A673 (cell line): ENCODE measurements at regions not wholly inside any gene's neighbourhood (a gene's known extent, or its start where the extent isn't known, plus 50 kb on each side); places are given as distances from the start of the nearest gene placed in this dataset.

Experiments
- CTCF ChIP-seq: fragments of 300-800, 200-600 bp; sonication (generic); conservative IDR thresholded peaks from 2 replicates; pipeline ENCODE4 v1.5.1; 2017; ENCODE audit warnings: low read depth, mild to moderate bottlenecking, antibody characterized with exemption, low read length, moderate library complexity, mixed read lengths
- EZH2 ChIP-seq: fragments of 200-600 bp; sonication (generic); IDR thresholded peaks from 2 replicates; pipeline ENCODE4 v1.6.1; 2017; ENCODE audit warnings: borderline replicate concordance, low read depth, mild to moderate bottlenecking, mixed read lengths, antibody characterized with exemption, low read length; ENCODE audit not compliant: poor library complexity, severe bottlenecking

GRCh38 chr13:102945324-102945815, 99.5 kb downstream of the ERCC5 start:
- no peak for TF ChIP-seq CTCF
- no peak for TF ChIP-seq EZH2
